Spleen (tissue), 7 donors: ENCODE measurements at regions not wholly inside any gene's neighbourhood (a gene's known extent, or its start where the extent isn't known, plus 50 kb on each side); places are given as distances from the start of the nearest gene placed in this dataset.

ENCODE experiments used
- POLR2A ChIP-seq, 3 donors: fragments of 450-650 bp; IDR thresholded peaks; one replicate each; pipeline ENCODE4 v1.5.1; 2017; ENCODE audit warnings: antibody characterized with exemption in 3 of 3, mild to moderate bottlenecking in 1 of 3
- POLR2AphosphoS5 ChIP-seq, 3 donors: sonication (generic); formaldehyde crosslinking; IDR thresholded peaks; one replicate each; pipeline ENCODE4 v1.5.1; 2017; ENCODE audit warnings: antibody characterized with exemption in 3 of 3
- TF ChIP-seq, protein P1 (sequence below), 11 experiments: fragments of 200-600 bp in 7 of 11; fragments of 450-650 bp in 4 of 11; sonication (generic) in 4 of 11; IDR thresholded peaks in 8 of 11; conservative IDR thresholded peaks in 3 of 11; 1 replicate in 7 of 11; 2 replicates in 4 of 11; pipeline versions ENCODE4 v1.4.0 to v1.8.0; 2016 to 2021; ENCODE audit warnings: antibody characterized with exemption in 11 of 11, inconsistent platforms in 4 of 11, mild to moderate bottlenecking in 1 of 11
- donor health status: DM: no; HTN: no; CAD: no; lungs with moderate emphysema.
- donor health status: DM: no; HTN: no; CAD: no.
- donor health status: DM: no; HTN: no; CAD: no.

- TF ChIP-seq, protein P1, sequence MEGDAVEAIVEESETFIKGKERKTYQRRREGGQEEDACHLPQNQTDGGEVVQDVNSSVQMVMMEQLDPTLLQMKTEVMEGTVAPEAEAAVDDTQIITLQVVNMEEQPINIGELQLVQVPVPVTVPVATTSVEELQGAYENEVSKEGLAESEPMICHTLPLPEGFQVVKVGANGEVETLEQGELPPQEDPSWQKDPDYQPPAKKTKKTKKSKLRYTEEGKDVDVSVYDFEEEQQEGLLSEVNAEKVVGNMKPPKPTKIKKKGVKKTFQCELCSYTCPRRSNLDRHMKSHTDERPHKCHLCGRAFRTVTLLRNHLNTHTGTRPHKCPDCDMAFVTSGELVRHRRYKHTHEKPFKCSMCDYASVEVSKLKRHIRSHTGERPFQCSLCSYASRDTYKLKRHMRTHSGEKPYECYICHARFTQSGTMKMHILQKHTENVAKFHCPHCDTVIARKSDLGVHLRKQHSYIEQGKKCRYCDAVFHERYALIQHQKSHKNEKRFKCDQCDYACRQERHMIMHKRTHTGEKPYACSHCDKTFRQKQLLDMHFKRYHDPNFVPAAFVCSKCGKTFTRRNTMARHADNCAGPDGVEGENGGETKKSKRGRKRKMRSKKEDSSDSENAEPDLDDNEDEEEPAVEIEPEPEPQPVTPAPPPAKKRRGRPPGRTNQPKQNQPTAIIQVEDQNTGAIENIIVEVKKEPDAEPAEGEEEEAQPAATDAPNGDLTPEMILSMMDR (IDR thresholded peaks at IDR 0.05 in 8 of 11, conservative IDR thresholded peaks at IDR 0.05 in 3 of 11), result no peak
- TF ChIP-seq POLR2AphosphoS5 (IDR thresholded peaks at IDR 0.05) (no peak), POLR2A (IDR thresholded peaks at IDR 0.05) (no peak)
Observed at GRCh38 chr2:238964544-238965067, 116.7 kb downstream of the TWIST2 start.
